ENCODE measurements at regions not wholly inside any gene's neighbourhood (a gene's known extent, or its start where the extent isn't known, plus 50 kb on each side); places are given as distances from the start of the nearest gene placed in this dataset.

DNA sequence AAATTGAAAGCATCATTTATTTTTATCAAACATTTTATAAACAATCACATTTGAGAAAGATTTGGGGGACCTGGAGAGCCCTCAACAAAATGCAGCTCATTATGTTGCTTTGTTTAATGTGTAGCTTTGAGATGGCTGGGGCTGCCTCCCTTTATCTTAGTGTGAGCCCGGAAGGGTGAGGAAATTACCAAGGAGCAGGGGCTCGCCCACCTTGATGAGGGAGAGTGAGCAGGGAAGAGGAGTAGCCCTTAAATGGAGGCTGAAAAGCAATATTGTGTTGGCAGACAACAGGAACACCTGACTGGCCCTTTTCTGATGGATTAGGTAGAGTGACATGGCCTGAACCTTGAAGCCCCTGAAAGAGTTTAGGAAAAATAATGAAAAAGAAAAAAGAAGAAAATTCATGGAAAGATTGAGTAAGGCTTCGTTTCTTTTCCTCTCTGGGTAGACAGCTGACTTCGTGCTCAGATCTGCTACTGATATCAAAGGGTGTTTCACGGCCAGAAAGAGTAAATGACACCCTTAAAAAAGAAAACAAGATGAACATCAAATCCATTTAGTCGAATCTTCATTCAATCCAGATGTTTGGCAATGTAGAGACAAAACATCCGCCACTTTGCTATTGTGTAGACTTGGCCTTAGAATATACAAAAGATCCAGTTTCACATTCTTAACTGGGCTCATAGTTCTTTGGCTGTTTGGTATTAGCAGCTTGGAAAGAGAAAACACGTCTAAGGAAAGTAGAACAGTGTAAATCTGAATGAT is 206.5 kb upstream of the TCF4 start:
- no peaks in the 10 kb centered on the region for H3K27me3 ChIP-seq (ENCODE audit: insufficient read depth, low read depth, severe bottlenecking)
- no peaks in the 10 kb centered on the region for H3K36me3 ChIP-seq
- TF ChIP-seq, protein P1, sequence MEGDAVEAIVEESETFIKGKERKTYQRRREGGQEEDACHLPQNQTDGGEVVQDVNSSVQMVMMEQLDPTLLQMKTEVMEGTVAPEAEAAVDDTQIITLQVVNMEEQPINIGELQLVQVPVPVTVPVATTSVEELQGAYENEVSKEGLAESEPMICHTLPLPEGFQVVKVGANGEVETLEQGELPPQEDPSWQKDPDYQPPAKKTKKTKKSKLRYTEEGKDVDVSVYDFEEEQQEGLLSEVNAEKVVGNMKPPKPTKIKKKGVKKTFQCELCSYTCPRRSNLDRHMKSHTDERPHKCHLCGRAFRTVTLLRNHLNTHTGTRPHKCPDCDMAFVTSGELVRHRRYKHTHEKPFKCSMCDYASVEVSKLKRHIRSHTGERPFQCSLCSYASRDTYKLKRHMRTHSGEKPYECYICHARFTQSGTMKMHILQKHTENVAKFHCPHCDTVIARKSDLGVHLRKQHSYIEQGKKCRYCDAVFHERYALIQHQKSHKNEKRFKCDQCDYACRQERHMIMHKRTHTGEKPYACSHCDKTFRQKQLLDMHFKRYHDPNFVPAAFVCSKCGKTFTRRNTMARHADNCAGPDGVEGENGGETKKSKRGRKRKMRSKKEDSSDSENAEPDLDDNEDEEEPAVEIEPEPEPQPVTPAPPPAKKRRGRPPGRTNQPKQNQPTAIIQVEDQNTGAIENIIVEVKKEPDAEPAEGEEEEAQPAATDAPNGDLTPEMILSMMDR (IDR thresholded peaks at IDR 0.05; ENCODE audit: low read depth, low read length): no peak
- H3K9me3 ChIP-seq (ENCODE audit: severe bottlenecking): peaks cover 6% of the 10 kb centered on the region
- no peak overlapping the region for H3K4me3 ChIP-seq (ENCODE audit: low read depth, low read length)
- H3K27ac ChIP-seq: no peak overlapping the region
- DNase-seq: no peak

DNA sequence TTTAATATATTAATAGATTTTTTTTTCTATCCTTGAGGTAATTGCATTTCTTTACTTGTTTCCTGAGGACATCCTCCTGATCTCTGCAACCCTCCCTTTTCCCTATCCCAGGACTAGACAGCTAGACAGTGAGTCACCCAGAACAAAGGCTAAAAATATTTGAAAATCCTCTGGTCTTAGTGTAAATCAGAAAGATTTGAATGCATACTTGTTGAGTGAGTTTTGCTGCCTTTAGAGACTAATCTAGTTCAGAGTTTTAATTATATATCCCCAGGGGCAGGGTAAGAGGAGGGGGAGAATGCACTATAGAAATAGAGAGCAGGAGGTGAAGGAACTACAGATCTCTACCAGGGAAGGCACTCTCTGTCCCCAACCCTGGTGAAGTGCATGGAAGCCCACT is 202.3 kb upstream of the TCF4 start:
- H3K27me3 ChIP-seq (ENCODE audit: insufficient read depth, low read depth, severe bottlenecking): no peaks in the 10 kb centered on the region
- H3K36me3 ChIP-seq: no peaks in the 10 kb centered on the region
- no peak overlapping the region for H3K27ac ChIP-seq
- TF ChIP-seq, protein P1 (IDR thresholded peaks at IDR 0.05; ENCODE audit: low read depth, low read length): no peak
- H3K4me3 ChIP-seq (ENCODE audit: low read depth, low read length): no peak overlapping the region
- H3K9me3 ChIP-seq (ENCODE audit: severe bottlenecking): peaks cover 7% of the 10 kb centered on the region
- DNase-seq: no peak

GRCh38 chr18:55787536-55788073 is 199.6 kb upstream of the TCF4 start:
- Histone ChIP-seq H3K9me3 (ENCODE audit: severe bottlenecking) (peaks cover 7% of the 10 kb centered on the region), H3K36me3 (no peaks in the 10 kb centered on the region), H3K27me3 (ENCODE audit: insufficient read depth, low read depth, severe bottlenecking) (no peaks in the 10 kb centered on the region), H3K27ac (no peak overlapping the region), H3K4me3 (ENCODE audit: low read depth, low read length) (no peak overlapping the region)
- DNase-seq: no peak
- TF ChIP-seq, protein P1 (IDR thresholded peaks at IDR 0.05; ENCODE audit: low read depth, low read length): no peak

DNA sequence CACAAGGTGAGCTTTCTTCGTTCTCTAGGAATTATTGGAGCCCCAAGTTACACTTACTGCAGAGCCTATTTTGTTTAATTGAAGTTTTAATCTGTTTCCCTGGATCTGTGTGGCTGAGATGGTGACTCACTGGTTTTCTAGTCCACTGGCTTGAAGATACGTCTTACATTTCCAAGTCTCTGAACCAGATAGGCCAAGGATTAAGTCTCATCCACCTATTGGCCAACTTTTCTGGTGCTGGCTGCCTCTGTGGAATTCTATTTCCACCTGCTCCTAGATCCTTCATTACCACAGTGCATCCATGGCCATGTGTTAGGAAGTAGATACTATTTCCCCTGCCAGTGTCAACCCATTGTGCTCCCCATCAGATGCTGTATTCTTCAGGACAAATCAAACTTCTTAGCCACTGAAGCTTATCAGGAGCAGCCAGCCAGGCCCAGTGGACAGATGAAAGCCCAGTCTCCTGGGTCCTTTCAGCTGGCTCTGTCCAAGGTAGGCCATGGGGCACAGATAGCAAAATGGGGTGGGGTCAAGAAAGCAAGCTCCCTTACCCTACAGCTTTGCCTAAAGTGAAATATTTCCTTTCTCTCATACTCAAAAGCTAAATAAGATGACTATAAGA is 198.8 kb upstream of the TCF4 start:
- TF ChIP-seq, protein P1 (IDR thresholded peaks at IDR 0.05; ENCODE audit: low read depth, low read length): no peak
- no peak overlapping the region for H3K27ac ChIP-seq
- H3K36me3 ChIP-seq: no peaks in the 10 kb centered on the region
- H3K4me3 ChIP-seq (ENCODE audit: low read depth, low read length): no peak overlapping the region
- no peak for DNase-seq
- H3K9me3 ChIP-seq (ENCODE audit: severe bottlenecking): peaks cover 7% of the 10 kb centered on the region
- H3K27me3 ChIP-seq (ENCODE audit: insufficient read depth, low read depth, severe bottlenecking): no peaks in the 10 kb centered on the region

DNA sequence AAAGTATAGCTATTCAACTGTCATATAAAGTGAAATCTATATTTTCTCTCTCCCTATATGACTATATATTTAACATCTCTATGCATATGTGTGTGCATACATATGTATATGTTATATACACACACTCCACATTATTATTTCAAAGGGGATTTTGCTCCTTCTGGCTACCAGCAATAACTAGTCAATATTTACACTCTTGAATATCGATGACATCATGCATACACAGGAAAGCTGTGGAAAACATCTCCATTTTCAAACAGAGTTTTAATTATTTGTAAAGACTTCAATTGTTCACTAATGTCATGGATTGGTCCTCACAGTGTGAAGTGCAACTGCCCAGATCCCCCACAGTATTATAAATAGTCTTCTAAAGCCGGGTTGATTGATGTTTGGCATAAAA is 195.9 kb upstream of the TCF4 start:
- DNase-seq: no peak
- H3K4me3 ChIP-seq (ENCODE audit: low read depth, low read length): no peak overlapping the region
- H3K36me3 ChIP-seq: no peaks in the 10 kb centered on the region
- TF ChIP-seq, protein P1 (IDR thresholded peaks at IDR 0.05; ENCODE audit: low read depth, low read length): no peak
- no peak overlapping the region for H3K27ac ChIP-seq
- H3K9me3 ChIP-seq (ENCODE audit: severe bottlenecking): no peaks in the 10 kb centered on the region
- H3K27me3 ChIP-seq (ENCODE audit: insufficient read depth, low read depth, severe bottlenecking): peaks cover 14% of the 10 kb centered on the region
